Uterus (tissue), 2 donors: ENCODE measurements at regions not wholly inside any gene's neighbourhood (a gene's known extent, or its start where the extent isn't known, plus 50 kb on each side); places are given as distances from the start of the nearest gene placed in this dataset.
"Not testable (repeated sequence)": the region's sequence is repeated elsewhere in the genome, so short reads cannot be mapped to it uniquely, and the experiment has no call there.

Experiments used
- CTCF ChIP-seq, 4 experiments: fragments of 200-600 bp in 2 of 4; fragments of 450-650 bp in 2 of 4; sonication (generic) in 2 of 4; IDR thresholded peaks; one replicate each; pipeline ENCODE4 v1.5.1; 2016 to 2019; ENCODE audit warnings: antibody characterized with exemption in 4 of 4, mild to moderate bottlenecking in 2 of 4, moderate library complexity in 1 of 4
- POLR2A ChIP-seq, 2 donors: fragments of 450-650 bp; IDR thresholded peaks; one replicate each; pipeline ENCODE4 v1.6.1; 2016; ENCODE audit warnings: antibody characterized with exemption in 2 of 2, mild to moderate bottlenecking in 1 of 2, moderate library complexity in 1 of 2

- not testable (repeated sequence) for TF ChIP-seq POLR2A, CTCF (IDR thresholded peaks at IDR 0.05)
Measured at GRCh38 chr2:187637392-187637740, 83.1 kb upstream of the TFPI start.
